GM23338 (cell line): ENCODE measurements at regions not wholly inside any gene's neighbourhood (a gene's known extent, or its start where the extent isn't known, plus 50 kb on each side); places are given as distances from the start of the nearest gene placed in this dataset.

Experiments used
- CREB1 ChIP-seq: fragments of 250-450 bp; sonication (Bioruptor Pico); IDR thresholded peaks from 2 replicates; pipeline ENCODE4 v1.5.0; 2020; ENCODE audit warnings: low read depth, mild to moderate bottlenecking, moderate library complexity
- EZH2 ChIP-seq: fragments of 200-600 bp; sonication (generic); IDR thresholded peaks from one replicate; pipeline ENCODE4 v1.8.0; 2017; ENCODE audit warnings: antibody characterized with exemption, mild to moderate bottlenecking, low read depth; ENCODE audit not compliant: unreplicated experiment
- EZH2phosphoT487 ChIP-seq: fragments of 200-600 bp; sonication (generic); IDR thresholded peaks from one replicate; pipeline ENCODE4 v1.8.1; 2018; ENCODE audit warnings: antibody characterized with exemption; ENCODE audit not compliant: unreplicated experiment
- JUNB ChIP-seq: IDR thresholded peaks from one replicate; pipeline ENCODE4 v1.6.1; 2016; ENCODE audit warnings: antibody characterized with exemption; ENCODE audit not compliant: unreplicated experiment
- POLR2AphosphoS5 ChIP-seq: IDR thresholded peaks from 2 replicates; pipeline ENCODE4 v1.6.1; 2016; ENCODE audit warnings: antibody characterized with exemption, low read depth
- ZNF331 ChIP-seq: fragments of 250-450 bp; sonication (Bioruptor Pico); IDR thresholded peaks from 2 replicates; pipeline ENCODE4 v1.5.0; 2020; ENCODE audit warnings: low read depth, mild to moderate bottlenecking, moderate library complexity
- TF ChIP-seq, protein P1 (sequence below), 2 experiments: fragments of 200-600 bp in 1 of 2; sonication (generic) in 1 of 2; conservative IDR thresholded peaks; 2 replicates each; pipeline versions ENCODE4 v1.5.1 to v1.6.1; 2016 to 2017; ENCODE audit warnings: antibody characterized with exemption in 2 of 2, low read depth in 2 of 2, mild to moderate bottlenecking in 2 of 2, moderate library complexity in 1 of 2
- TF ChIP-seq, protein P2 (sequence below): IDR thresholded peaks from one replicate; pipeline ENCODE4 v1.6.1; 2018; ENCODE audit warnings: antibody characterized with exemption; ENCODE audit not compliant: unreplicated experiment
- TF ChIP-seq, protein P3 (sequence below): fragments of 250-450 bp; sonication (Bioruptor Pico); IDR thresholded peaks from 2 replicates; pipeline ENCODE4 v1.5.0; 2020; ENCODE audit warnings: mild to moderate bottlenecking, moderate library complexity

DNA sequence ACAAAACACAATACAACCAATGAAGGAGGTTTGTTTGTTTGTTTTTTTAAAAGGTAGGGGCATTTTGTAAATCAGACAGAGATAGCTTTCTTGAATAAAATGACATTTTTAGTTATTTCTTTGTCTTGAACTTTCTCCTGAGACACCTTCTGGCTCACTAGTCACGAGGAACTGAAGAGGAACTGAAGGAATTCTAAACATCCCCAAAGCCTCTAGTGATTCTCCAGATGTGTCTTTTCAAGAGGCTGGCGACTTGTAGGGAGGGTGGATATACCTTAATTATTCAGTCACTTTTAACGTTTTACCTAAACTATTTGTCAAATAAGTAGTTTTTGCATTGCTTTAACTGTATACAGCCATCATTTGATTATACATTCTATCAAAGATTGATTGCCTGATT, 211.2 kb upstream of the LRIG3 start:
- TF ChIP-seq, protein P1, sequence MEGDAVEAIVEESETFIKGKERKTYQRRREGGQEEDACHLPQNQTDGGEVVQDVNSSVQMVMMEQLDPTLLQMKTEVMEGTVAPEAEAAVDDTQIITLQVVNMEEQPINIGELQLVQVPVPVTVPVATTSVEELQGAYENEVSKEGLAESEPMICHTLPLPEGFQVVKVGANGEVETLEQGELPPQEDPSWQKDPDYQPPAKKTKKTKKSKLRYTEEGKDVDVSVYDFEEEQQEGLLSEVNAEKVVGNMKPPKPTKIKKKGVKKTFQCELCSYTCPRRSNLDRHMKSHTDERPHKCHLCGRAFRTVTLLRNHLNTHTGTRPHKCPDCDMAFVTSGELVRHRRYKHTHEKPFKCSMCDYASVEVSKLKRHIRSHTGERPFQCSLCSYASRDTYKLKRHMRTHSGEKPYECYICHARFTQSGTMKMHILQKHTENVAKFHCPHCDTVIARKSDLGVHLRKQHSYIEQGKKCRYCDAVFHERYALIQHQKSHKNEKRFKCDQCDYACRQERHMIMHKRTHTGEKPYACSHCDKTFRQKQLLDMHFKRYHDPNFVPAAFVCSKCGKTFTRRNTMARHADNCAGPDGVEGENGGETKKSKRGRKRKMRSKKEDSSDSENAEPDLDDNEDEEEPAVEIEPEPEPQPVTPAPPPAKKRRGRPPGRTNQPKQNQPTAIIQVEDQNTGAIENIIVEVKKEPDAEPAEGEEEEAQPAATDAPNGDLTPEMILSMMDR (conservative IDR thresholded peaks at IDR 0.05; ENCODE audit: low read depth in 2 of 2), result no peak
- TF ChIP-seq, protein P2, sequence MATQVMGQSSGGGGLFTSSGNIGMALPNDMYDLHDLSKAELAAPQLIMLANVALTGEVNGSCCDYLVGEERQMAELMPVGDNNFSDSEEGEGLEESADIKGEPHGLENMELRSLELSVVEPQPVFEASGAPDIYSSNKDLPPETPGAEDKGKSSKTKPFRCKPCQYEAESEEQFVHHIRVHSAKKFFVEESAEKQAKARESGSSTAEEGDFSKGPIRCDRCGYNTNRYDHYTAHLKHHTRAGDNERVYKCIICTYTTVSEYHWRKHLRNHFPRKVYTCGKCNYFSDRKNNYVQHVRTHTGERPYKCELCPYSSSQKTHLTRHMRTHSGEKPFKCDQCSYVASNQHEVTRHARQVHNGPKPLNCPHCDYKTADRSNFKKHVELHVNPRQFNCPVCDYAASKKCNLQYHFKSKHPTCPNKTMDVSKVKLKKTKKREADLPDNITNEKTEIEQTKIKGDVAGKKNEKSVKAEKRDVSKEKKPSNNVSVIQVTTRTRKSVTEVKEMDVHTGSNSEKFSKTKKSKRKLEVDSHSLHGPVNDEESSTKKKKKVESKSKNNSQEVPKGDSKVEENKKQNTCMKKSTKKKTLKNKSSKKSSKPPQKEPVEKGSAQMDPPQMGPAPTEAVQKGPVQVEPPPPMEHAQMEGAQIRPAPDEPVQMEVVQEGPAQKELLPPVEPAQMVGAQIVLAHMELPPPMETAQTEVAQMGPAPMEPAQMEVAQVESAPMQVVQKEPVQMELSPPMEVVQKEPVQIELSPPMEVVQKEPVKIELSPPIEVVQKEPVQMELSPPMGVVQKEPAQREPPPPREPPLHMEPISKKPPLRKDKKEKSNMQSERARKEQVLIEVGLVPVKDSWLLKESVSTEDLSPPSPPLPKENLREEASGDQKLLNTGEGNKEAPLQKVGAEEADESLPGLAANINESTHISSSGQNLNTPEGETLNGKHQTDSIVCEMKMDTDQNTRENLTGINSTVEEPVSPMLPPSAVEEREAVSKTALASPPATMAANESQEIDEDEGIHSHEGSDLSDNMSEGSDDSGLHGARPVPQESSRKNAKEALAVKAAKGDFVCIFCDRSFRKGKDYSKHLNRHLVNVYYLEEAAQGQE, result no peak
- no peak for TF ChIP-seq POLR2AphosphoS5
- TF ChIP-seq EZH2phosphoT487, result no peak
- TF ChIP-seq CREB1, result no peak
- no peak for TF ChIP-seq JUNB
- no peak for TF ChIP-seq EZH2
- no peak for TF ChIP-seq ZNF331
- TF ChIP-seq, protein P3, sequence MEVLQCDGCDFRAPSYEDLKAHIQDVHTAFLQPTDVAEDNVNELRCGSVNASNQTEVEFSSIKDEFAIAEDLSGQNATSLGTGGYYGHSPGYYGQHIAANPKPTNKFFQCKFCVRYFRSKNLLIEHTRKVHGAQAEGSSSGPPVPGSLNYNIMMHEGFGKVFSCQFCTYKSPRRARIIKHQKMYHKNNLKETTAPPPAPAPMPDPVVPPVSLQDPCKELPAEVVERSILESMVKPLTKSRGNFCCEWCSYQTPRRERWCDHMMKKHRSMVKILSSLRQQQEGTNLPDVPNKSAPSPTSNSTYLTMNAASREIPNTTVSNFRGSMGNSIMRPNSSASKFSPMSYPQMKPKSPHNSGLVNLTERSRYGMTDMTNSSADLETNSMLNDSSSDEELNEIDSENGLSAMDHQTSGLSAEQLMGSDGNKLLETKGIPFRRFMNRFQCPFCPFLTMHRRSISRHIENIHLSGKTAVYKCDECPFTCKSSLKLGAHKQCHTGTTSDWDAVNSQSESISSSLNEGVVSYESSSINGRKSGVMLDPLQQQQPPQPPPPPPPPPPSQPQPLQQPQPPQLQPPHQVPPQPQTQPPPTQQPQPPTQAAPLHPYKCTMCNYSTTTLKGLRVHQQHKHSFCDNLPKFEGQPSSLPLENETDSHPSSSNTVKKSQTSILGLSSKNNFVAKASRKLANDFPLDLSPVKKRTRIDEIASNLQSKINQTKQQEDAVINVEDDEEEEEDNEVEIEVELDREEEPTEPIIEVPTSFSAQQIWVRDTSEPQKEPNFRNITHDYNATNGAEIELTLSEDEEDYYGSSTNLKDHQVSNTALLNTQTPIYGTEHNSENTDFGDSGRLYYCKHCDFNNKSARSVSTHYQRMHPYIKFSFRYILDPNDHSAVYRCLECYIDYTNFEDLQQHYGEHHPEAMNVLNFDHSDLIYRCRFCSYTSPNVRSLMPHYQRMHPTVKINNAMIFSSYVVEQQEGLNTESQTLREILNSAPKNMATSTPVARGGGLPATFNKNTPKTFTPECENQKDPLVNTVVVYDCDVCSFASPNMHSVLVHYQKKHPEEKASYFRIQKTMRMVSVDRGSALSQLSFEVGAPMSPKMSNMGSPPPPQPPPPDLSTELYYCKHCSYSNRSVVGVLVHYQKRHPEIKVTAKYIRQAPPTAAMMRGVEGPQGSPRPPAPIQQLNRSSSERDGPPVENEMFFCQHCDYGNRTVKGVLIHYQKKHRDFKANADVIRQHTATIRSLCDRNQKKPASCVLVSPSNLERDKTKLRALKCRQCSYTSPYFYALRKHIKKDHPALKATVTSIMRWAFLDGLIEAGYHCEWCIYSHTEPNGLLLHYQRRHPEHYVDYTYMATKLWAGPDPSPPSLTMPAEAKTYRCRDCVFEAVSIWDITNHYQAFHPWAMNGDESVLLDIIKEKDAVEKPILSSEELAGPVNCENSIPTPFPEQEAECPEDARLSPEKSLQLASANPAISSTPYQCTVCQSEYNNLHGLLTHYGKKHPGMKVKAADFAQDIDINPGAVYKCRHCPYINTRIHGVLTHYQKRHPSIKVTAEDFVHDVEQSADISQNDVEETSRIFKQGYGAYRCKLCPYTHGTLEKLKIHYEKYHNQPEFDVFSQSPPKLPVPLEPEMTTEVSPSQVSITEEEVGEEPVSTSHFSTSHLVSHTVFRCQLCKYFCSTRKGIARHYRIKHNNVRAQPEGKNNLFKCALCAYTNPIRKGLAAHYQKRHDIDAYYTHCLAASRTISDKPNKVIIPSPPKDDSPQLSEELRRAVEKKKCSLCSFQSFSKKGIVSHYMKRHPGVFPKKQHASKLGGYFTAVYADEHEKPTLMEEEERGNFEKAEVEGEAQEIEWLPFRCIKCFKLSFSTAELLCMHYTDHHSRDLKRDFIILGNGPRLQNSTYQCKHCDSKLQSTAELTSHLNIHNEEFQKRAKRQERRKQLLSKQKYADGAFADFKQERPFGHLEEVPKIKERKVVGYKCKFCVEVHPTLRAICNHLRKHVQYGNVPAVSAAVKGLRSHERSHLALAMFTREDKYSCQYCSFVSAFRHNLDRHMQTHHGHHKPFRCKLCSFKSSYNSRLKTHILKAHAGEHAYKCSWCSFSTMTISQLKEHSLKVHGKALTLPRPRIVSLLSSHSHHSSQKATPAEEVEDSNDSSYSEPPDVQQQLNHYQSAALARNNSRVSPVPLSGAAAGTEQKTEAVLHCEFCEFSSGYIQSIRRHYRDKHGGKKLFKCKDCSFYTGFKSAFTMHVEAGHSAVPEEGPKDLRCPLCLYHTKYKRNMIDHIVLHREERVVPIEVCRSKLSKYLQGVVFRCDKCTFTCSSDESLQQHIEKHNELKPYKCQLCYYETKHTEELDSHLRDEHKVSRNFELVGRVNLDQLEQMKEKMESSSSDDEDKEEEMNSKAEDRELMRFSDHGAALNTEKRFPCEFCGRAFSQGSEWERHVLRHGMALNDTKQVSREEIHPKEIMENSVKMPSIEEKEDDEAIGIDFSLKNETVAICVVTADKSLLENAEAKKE (CRISPR knock-in tag), result no peak
